DMS79 (cell line): ENCODE measurements at regions not wholly inside any gene's neighbourhood (a gene's known extent, or its start where the extent isn't known, plus 50 kb on each side); places are given as distances from the start of the nearest gene placed in this dataset.
"Not testable (repeated sequence)": the region's sequence is repeated elsewhere in the genome, so short reads cannot be mapped to it uniquely, and the experiment has no call there.

Experiments used
- DNase-seq: peaks from one replicate; lab custom pipeline; 2025; lab: John Stamatoyannopoulos, UW

GRCh38 chr20:47929368-47930115, 144.3 kb upstream of the SULF2 start:
- DNase-seq, result no peak

- DNase-seq, result no peak
Measured at GRCh38 chr20:47927944-47928343, 142.7 kb upstream of the SULF2 start.

- DNase-seq, result no peak
Measured at GRCh38 chr20:47927385-47927851, 142.1 kb upstream of the SULF2 start.

- no peak for DNase-seq
Measured at GRCh38 chr20:47926731-47927130, 141.4 kb upstream of the SULF2 start.

- no peak for DNase-seq
Measured at GRCh38 chr20:47925593-47925992, 140.3 kb upstream of the SULF2 start.

- DNase-seq, result no peak
Measured at GRCh38 chr20:47922269-47922668, 137.0 kb upstream of the SULF2 start.

- DNase-seq, result not testable (repeated sequence)
Measured at GRCh38 chr20:47921829-47922228, 136.5 kb upstream of the SULF2 start.

GRCh38 chr20:47921408-47921807, 136.1 kb upstream of the SULF2 start:
- no peak for DNase-seq

GRCh38 chr20:47917549-47918070, 132.3 kb upstream of the SULF2 start:
- no peak for DNase-seq

GRCh38 chr20:47915495-47915894, 130.2 kb upstream of the SULF2 start:
- DNase-seq, result no peak

GRCh38 chr20:47914792-47915191, 129.5 kb upstream of the SULF2 start:
- no peak for DNase-seq

GRCh38 chr20:47912786-47913501, 127.7 kb upstream of the SULF2 start:
- DNase-seq, result not testable (repeated sequence)

GRCh38 chr20:47912165-47912564, 126.9 kb upstream of the SULF2 start:
- not testable (repeated sequence) for DNase-seq

- not testable (repeated sequence) for DNase-seq
Measured at GRCh38 chr20:47909696-47910369, 124.6 kb upstream of the SULF2 start.

- not testable (repeated sequence) for DNase-seq
Measured at GRCh38 chr20:47908361-47909035, 123.2 kb upstream of the SULF2 start.

GRCh38 chr20:47907951-47908350, 122.7 kb upstream of the SULF2 start:
- not testable (repeated sequence) for DNase-seq

GRCh38 chr20:47907031-47907675, 121.9 kb upstream of the SULF2 start:
- no peak for DNase-seq

GRCh38 chr20:47906348-47906660, 121.0 kb upstream of the SULF2 start:
- DNase-seq, result no peak

GRCh38 chr20:47905628-47906347, 120.5 kb upstream of the SULF2 start:
- no peak for DNase-seq

- not testable (repeated sequence) for DNase-seq
Measured at GRCh38 chr20:47903009-47903408, 117.7 kb upstream of the SULF2 start.

- DNase-seq, result not testable (repeated sequence)
Measured at GRCh38 chr20:47899313-47899712, 114.0 kb upstream of the SULF2 start.
